Suprapubic skin (tissue), 4 donors: ENCODE measurements at regions not wholly inside any gene's neighbourhood (a gene's known extent, or its start where the extent isn't known, plus 50 kb on each side); places are given as distances from the start of the nearest gene placed in this dataset.
"Not testable (repeated sequence)": the region's sequence is repeated elsewhere in the genome, so short reads cannot be mapped to it uniquely, and the experiment has no call there.

Experiments
- DNase-seq, 2 donors: peaks; one replicate each; pipeline ENCODE4 v3.0.0-alpha.2; 2019; ENCODE audit warnings: low spot score in 2 of 2
- H3K27ac ChIP-seq: fragments of 200-600 bp; sonication (generic); one replicate; pipeline ENCODE4 v1.5.1; 2019
- H3K27me3 ChIP-seq: fragments of 200-600 bp; sonication (generic); one replicate; pipeline ENCODE4 v1.5.1; 2019
- H3K36me3 ChIP-seq: fragments of 200-600 bp; sonication (generic); one replicate; pipeline ENCODE4 v1.5.1; 2019
- H3K4me1 ChIP-seq: fragments of 200-600 bp; sonication (generic); one replicate; pipeline ENCODE4 v1.5.1; 2019
- H3K4me3 ChIP-seq: fragments of 200-600 bp; sonication (generic); one replicate; pipeline ENCODE4 v1.5.1; 2019; ENCODE audit warnings: mild to moderate bottlenecking
- H3K9me3 ChIP-seq: fragments of 200-600 bp; sonication (generic); one replicate; pipeline ENCODE4 v1.5.1; 2019
- CTCF ChIP-seq, 2 donors: fragments of 200-600 bp in 1 of 2; fragments of 450-650 bp in 1 of 2; sonication (generic) in 1 of 2; IDR thresholded peaks; one replicate each; pipeline ENCODE4 v1.5.1; 2016 to 2019; ENCODE audit warnings: antibody characterized with exemption in 2 of 2, mild to moderate bottlenecking in 1 of 2, moderate library complexity in 1 of 2
- WGBS: methylation state at CpG from one replicate; pipeline ENCODE4 v1.1.5; 2018; 5-methylcytosine and 5-hydroxymethylcytosine counted together

DNA sequence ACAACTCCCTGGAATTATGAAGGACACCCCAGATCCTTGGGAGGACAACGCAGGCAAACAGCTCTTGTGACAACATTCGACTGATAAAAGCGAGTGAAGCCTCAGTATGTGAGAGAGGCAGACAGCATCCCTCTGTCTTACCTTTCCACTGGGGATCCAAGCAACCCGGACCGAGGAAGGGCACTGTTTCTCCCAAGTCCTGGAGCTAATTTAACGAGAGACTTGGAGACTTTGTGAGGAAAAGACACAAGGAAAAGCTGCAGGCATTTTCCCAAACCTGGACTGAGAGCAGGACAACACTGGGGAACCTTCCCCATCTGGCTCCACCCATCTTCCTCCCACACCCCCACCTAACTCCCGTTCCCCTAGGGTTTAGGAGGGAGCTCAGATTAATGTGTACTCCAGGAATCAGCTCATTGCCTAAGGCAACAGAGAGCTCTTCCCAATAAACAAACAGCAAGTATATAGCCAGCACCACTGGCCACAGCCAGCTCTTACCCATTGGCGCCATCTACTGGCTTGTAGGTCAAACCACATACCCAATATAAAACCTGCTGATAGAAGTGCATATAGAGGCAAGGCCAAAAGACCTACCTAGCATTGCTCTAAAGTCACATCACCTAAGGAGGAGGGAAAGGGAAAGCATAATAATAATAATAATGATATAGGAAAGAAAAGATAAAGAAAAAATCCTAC is 76.7 kb upstream of the NEK3 start:
- H3K27ac ChIP-seq, H3K4me3 ChIP-seq, H3K27me3 ChIP-seq, H3K9me3 ChIP-seq, H3K4me1 ChIP-seq, DNase-seq, H3K36me3 ChIP-seq: not testable (repeated sequence)
- 0% methylated on average over 3 of the region's 8 CpGs for WGBS
- TF ChIP-seq CTCF (IDR thresholded peaks at IDR 0.05) = peak; percentile 41 to 57

GRCh38 chr13:52234928-52235327 is 75.5 kb upstream of the NEK3 start:
- DNase-seq, H3K4me1 ChIP-seq, H3K27ac ChIP-seq, H3K36me3 ChIP-seq, H3K9me3 ChIP-seq, H3K4me3 ChIP-seq, H3K27me3 ChIP-seq: not testable (repeated sequence)
- WGBS = 78% methylated on average over 3 of the region's 3 CpGs

DNA sequence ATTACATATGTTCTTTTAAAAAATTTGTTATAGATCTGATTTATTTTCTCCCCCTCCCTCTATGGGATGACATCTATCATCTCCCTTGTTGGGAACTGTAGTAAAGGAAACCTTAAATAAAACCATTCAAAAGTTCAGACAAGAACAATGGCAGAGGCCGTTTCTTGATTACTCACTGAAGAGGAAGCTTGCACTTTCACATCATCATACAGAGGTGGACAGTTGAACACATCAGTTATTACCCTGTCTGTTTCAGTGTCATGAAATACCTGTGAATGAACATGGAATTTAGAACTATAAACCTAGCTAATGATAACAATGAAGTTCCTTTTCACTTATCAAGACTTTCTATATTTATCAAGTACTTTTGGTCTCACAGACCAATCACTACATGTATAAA is 63.7 kb upstream of the NEK3 start:
- not testable (repeated sequence) for H3K27ac ChIP-seq, H3K9me3 ChIP-seq, DNase-seq, H3K36me3 ChIP-seq, H3K4me1 ChIP-seq, H3K27me3 ChIP-seq, H3K4me3 ChIP-seq
- 62% methylated on average over 1 of the region's 1 CpG for WGBS

DNA sequence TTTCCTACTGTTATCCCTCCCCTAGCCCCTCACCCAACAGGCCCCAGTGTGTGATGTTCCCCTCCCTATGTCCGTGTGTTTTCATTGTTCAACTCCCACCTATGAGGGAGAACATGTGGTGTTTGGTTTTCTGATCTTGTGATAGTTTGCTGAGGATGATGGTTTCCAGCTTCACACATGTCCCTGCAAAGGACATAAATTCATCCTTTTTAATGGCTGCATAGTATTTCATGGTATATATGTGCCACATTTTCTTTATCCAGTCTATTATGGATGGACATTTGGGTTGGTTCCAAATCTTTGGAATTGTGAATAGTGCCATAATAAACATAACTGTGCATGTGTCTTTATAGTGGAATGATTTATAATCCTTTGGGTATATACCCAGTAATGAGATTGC is 54.5 kb upstream of the NEK3 start:
- not testable (repeated sequence) for H3K36me3 ChIP-seq, H3K27me3 ChIP-seq, H3K9me3 ChIP-seq, DNase-seq, H3K27ac ChIP-seq, H3K4me3 ChIP-seq, H3K4me1 ChIP-seq
- 100% methylated on average over 1 of the region's 1 CpG for WGBS

- DNase-seq, H3K27ac ChIP-seq, H3K9me3 ChIP-seq, H3K4me3 ChIP-seq, H3K4me1 ChIP-seq, H3K27me3 ChIP-seq, H3K36me3 ChIP-seq: not testable (repeated sequence)
- WGBS = 77% methylated on average over 1 of the region's 1 CpG
These were observed 53.5 kb upstream of the NEK3 start for GRCh38 chr13:52212886-52213285.

GRCh38 chr13:52211416-52211776 is 52.0 kb upstream of the NEK3 start:
- H3K4me3 ChIP-seq, H3K36me3 ChIP-seq, H3K27me3 ChIP-seq, H3K4me1 ChIP-seq, H3K9me3 ChIP-seq, DNase-seq, H3K27ac ChIP-seq: not testable (repeated sequence)
- 32% methylated on average over 6 of the region's 6 CpGs for WGBS

DNA sequence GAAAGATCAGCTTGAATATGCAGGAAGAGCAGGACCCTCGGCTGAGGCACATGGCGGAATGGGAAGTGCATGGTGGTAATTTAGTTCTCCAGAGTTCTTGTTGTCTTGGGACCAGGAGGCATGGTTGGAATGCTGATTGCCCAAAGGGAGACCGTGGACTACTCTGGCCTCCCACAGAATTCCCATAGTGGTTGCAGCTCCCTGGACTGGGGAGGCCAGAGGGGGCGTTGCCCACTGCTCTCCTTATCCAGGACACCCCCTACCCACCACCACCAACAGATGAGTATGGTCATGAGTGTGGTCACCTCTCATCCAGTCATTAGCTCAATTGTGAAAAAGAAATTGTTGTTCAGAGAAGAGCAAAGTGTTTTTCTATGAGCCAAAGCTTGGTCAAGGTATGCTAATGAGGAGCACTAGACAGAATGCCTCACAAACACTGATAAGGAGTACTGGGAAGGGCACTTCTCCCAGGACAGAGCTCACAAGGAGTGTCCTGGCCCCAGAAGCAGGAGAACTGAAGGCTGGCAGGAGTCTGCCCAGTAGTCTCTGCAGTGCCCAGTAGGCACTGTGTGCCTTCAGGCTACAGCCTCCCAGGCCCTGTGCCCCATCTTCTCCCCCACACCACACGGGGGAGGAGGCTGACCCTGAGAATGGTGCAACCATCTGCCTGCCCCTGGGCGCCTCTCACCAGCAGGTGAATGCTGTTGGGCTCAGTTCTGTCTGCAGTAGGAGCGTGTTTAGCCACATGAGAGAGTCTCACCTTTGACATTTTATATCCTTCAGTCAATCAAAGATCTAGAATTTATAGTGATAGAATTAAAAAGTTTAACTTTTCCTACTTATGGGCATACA is 51.4 kb upstream of the NEK3 start:
- not testable (repeated sequence) for H3K9me3 ChIP-seq, H3K36me3 ChIP-seq, DNase-seq, H3K4me3 ChIP-seq, H3K27me3 ChIP-seq, H3K4me1 ChIP-seq, H3K27ac ChIP-seq
- 67% methylated on average over 5 of the region's 7 CpGs for WGBS
